HG03175 (cell line): ENCODE measurements at regions not wholly inside any gene's neighbourhood (a gene's known extent, or its start where the extent isn't known, plus 50 kb on each side); places are given as distances from the start of the nearest gene placed in this dataset.

Source experiments
- ATAC-seq: cut with Tn5 transposase; IDR thresholded peaks from one replicate; pipeline ENCODE4 v1.9.1; 2021; ENCODE audit warnings: mild to moderate bottlenecking, moderate library complexity; ENCODE audit not compliant: unreplicated experiment

GRCh38 chr10:106520698-106521097, 643.8 kb downstream of the SORCS1 start:
- ATAC-seq, result no peak

GRCh38 chr10:106519376-106520030, 645.0 kb downstream of the SORCS1 start:
- ATAC-seq, result no peak

GRCh38 chr10:106515206-106515790, 649.2 kb downstream of the SORCS1 start:
- ATAC-seq, result no peak

GRCh38 chr10:106513352-106513771, 651.1 kb downstream of the SORCS1 start:
- no peak for ATAC-seq

- no peak for ATAC-seq
Measured at GRCh38 chr10:106511917-106512316, 652.6 kb downstream of the SORCS1 start.

DNA sequence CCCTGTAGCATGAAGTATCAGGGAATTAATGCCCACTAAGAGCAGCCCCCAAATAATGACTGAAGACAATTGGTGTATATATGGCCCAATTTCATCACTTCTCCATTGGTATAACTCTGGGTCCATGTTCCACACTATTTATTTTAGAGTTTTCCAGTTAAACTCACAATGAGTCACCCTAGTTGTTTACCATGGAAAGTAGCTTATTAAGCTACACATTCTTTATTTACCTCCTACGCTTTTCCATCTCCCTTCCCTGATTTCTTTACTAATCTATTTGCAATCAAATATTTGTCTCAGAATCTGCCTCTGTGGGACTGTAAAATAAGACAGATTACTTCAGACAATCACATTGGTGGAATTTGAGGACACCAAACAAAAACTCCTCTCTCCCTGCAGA, 655.6 kb downstream of the SORCS1 start:
- ATAC-seq, result no peak

DNA sequence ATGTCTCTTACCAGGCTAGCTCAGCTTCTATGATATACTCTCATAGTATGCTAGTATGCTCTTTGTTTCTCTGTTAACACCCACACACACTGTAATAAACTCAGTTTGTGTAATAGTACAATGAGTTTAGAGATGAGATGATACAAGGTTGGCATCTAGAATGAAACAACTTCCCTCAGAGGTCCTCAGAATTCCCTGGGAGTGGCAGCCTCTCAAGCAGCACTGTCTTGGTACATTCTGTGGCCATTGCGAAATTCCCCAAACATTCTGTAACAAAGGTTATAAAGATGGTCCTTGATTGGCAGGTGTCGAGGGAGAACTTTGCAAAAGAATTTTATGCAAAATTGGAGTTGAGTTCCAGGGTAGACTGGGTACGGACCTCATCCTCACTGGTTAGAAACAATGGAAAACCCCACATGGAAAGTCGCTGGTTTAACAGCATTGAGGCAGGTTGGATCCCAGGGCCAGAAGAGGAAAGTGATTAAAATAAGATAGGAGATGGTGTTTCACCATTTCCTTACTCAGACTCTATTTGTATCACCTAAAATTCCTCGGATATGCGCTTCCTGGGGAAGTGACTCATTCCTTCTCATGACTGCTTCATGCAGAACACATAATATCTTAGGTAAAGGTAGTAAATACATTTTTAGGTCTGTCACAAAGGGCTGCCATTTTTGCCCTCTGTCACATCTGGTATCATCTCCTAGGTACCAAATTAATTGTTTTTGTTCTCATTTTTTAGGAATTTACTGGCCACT, 657.8 kb downstream of the SORCS1 start:
- ATAC-seq, result no peak

DNA sequence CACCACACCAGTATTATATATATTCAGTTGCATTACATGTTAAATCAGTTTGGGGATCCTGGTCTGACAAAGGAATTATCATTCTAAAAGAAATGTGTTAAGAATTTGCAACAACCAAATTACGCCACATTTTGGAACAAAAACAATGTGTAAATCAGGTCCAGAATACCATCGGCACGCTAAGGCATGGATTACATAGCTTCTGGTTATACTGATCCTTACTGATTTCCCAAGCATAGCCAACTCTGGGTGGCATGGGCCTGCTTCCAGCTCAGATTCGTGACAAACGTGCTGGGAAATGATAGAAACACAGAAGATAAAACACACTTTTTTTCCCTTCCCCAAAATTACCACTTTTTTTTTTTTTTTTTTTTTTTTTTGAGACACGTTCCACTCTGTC, 660.0 kb downstream of the SORCS1 start:
- no peak for ATAC-seq

- ATAC-seq, result no peak
Measured at GRCh38 chr10:106502641-106503040, 661.9 kb downstream of the SORCS1 start.

GRCh38 chr10:106500925-106501525, 663.5 kb downstream of the SORCS1 start:
- ATAC-seq, result no peak

GRCh38 chr10:106500041-106500924, 664.2 kb downstream of the SORCS1 start:
- ATAC-seq, result no peak

- no peak for ATAC-seq
Measured at GRCh38 chr10:106499448-106499847, 665.1 kb downstream of the SORCS1 start.

GRCh38 chr10:106498675-106499074, 665.8 kb downstream of the SORCS1 start:
- ATAC-seq, result no peak

- no peak for ATAC-seq
Measured at GRCh38 chr10:106495931-106496330, 668.6 kb downstream of the SORCS1 start.

DNA sequence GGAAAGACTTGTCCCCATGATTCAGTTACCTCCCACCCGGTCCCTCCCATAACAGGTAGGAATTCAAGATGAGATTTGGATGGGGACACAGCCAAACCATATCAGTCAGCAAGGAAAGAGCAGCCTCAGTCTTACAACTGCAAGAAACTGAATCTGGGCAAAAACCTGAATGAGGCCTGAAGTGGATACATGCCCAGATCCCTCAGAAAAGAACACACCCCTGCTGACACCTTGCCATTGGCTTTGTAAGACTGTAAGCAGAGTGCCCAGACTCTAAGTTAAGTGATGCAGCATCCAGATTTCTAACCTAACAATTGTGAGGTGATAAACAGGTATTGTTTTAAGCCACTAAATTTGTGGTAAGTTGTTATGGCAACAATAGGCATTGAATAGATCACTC, 670.8 kb downstream of the SORCS1 start:
- no peak for ATAC-seq

DNA sequence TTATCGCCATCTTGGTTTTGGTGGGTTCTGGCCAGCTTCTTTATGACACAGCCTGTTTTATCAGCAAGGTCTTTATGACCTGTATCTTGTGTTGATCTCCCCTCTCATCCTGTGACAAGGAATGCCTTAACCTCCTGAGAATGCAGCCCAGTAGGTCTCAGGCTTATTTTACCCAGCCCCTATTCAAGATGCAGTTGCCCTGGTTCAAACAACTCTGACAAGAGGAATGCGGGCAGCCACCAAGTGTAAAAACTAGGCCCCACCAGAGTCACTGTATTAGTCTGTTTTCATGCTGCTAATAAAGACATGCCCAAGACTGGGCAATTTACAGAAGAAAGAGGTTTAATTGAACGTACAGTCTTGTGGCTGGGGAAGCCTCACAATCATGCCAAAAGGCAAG, 671.3 kb downstream of the SORCS1 start:
- no peak for ATAC-seq

GRCh38 chr10:106487726-106488125, 676.8 kb downstream of the SORCS1 start:
- no peak for ATAC-seq

GRCh38 chr10:106481598-106482275, 682.8 kb downstream of the SORCS1 start:
- no peak for ATAC-seq

DNA sequence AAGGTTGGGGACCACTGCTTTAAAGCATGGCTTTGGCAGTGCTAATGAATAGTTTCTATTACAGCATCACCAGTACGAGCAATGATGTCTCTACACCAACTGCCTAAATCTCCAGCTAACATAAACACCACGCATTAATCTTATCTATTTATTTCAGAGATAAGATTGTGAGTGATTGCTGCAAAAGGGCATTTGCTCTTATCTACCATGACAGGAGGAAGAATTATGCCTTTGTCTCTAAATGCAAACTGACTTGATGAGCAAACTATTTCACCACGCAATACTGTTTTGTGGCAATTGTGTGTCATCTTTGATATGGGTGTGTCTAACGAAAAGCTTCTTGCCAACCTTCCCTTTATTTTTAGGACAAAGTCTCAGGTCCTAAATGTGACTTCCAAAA, 684.9 kb downstream of the SORCS1 start:
- ATAC-seq, result no peak

- ATAC-seq, result no peak
Measured at GRCh38 chr10:106474876-106475275, 689.6 kb downstream of the SORCS1 start.
